Activated CD4-positive, alpha-beta T cell treated with anti-CD3 and anti-CD28 coated beads, Interleukin-2, amount 10 ng/mL, durations not matched to agents 24 days and 14 days (primary cell): ENCODE measurements at regions not wholly inside any gene's neighbourhood (a gene's known extent, or its start where the extent isn't known, plus 50 kb on each side); places are given as distances from the start of the nearest gene placed in this dataset.
"Not testable (repeated sequence)": the region's sequence is repeated elsewhere in the genome, so short reads cannot be mapped to it uniquely, and the experiment has no call there.

Experiments used
- DNase-seq: peaks from one replicate; pipeline ENCODE4 v3.0.0; 2022
- H3K27ac Mint-ChIP-seq: one replicate; pipeline ENCODE4 v1.8.0; 2022; ENCODE audit warnings: mild to moderate bottlenecking, mixed read lengths
- H3K27me3 Mint-ChIP-seq: one replicate; pipeline ENCODE4 v1.8.0; 2022; ENCODE audit warnings: mixed read lengths
- H3K36me3 Mint-ChIP-seq: one replicate; pipeline ENCODE4 v1.8.0; 2022; ENCODE audit warnings: low read depth, mild to moderate bottlenecking, mixed read lengths
- H3K4me1 Mint-ChIP-seq: one replicate; pipeline ENCODE4 v1.8.0; 2021; ENCODE audit warnings: mixed read lengths
- H3K4me3 Mint-ChIP-seq: one replicate; pipeline ENCODE4 v1.8.0; 2022; ENCODE audit warnings: mild to moderate bottlenecking, moderate library complexity, mixed read lengths
- H3K9me3 Mint-ChIP-seq: one replicate; pipeline ENCODE4 v1.8.0; 2021; ENCODE audit warnings: mixed read lengths
- intact Hi-C: fragments of 100-400 bp; cut with micrococcal nuclease; formaldehyde crosslinking; loops from one replicate; pipeline ENCODE4 v1.15.1; 2023

GRCh38 chr13:83162493-83162892 is 719.8 kb downstream of the SLITRK1 start:
- no peak for DNase-seq
- Mint-ChIP-seq H3K4me3 (no peak overlapping the region), H3K27me3 (no peaks in the 10 kb centered on the region), H3K36me3 (no peaks in the 10 kb centered on the region), H3K4me1 (no peaks in the 10 kb centered on the region), H3K27ac (no peak overlapping the region), H3K9me3 (no peaks in the 10 kb centered on the region)
- intact Hi-C loops, result no loop called here

- no peak overlapping the region for H3K4me3 Mint-ChIP-seq
- intact Hi-C loops, result no loop called here
- H3K4me1 Mint-ChIP-seq, result no peaks in the 10 kb centered on the region
- H3K36me3 Mint-ChIP-seq, result no peaks in the 10 kb centered on the region
- no peak overlapping the region for H3K27ac Mint-ChIP-seq
- H3K9me3 Mint-ChIP-seq, result no peaks in the 10 kb centered on the region
- DNase-seq, result no peak
- no peaks in the 10 kb centered on the region for H3K27me3 Mint-ChIP-seq
These were observed 728.4 kb downstream of the SLITRK1 start for GRCh38 chr13:83153848-83154247.

- DNase-seq, result no peak
- Mint-ChIP-seq H3K27me3 (no peaks in the 10 kb centered on the region), H3K36me3 (no peaks in the 10 kb centered on the region), H3K4me3 (no peak overlapping the region), H3K9me3 (no peaks in the 10 kb centered on the region), H3K27ac (no peak overlapping the region), H3K4me1 (no peaks in the 10 kb centered on the region)
- intact Hi-C loops, result no loop called here
These were observed 731.0 kb downstream of the SLITRK1 start for GRCh38 chr13:83151308-83151660.

GRCh38 chr13:83150616-83151307 is 731.5 kb downstream of the SLITRK1 start:
- intact Hi-C loops, result no loop called here
- no peaks in the 10 kb centered on the region for H3K27me3 Mint-ChIP-seq
- H3K4me3 Mint-ChIP-seq, result no peak overlapping the region
- H3K9me3 Mint-ChIP-seq, result no peaks in the 10 kb centered on the region
- DNase-seq, result no peak
- no peak overlapping the region for H3K27ac Mint-ChIP-seq
- H3K4me1 Mint-ChIP-seq, result no peaks in the 10 kb centered on the region
- no peaks in the 10 kb centered on the region for H3K36me3 Mint-ChIP-seq

- H3K4me1 Mint-ChIP-seq, result no peaks in the 10 kb centered on the region
- no peaks in the 10 kb centered on the region for H3K9me3 Mint-ChIP-seq
- no peaks in the 10 kb centered on the region for H3K27me3 Mint-ChIP-seq
- no peak overlapping the region for H3K4me3 Mint-ChIP-seq
- no peaks in the 10 kb centered on the region for H3K36me3 Mint-ChIP-seq
- DNase-seq, result no peak
- intact Hi-C loops, result no loop called here
- no peak overlapping the region for H3K27ac Mint-ChIP-seq
These were observed 745.6 kb downstream of the SLITRK1 start for GRCh38 chr13:83136660-83137059.

GRCh38 chr13:83125791-83126190 is 756.5 kb downstream of the SLITRK1 start:
- DNase-seq, result no peak
- Mint-ChIP-seq H3K27me3 (no peaks in the 10 kb centered on the region), H3K4me1 (no peaks in the 10 kb centered on the region), H3K9me3 (peaks cover 9% of the 10 kb centered on the region), H3K27ac (no peak overlapping the region), H3K4me3 (no peak overlapping the region), H3K36me3 (no peaks in the 10 kb centered on the region)
- intact Hi-C loops, result no loop called here

- DNase-seq, result no peak
- intact Hi-C loops, result no loop called here
- no peak overlapping the region for H3K27ac Mint-ChIP-seq
- H3K27me3 Mint-ChIP-seq, result no peaks in the 10 kb centered on the region
- H3K4me1 Mint-ChIP-seq, result no peaks in the 10 kb centered on the region
- no peaks in the 10 kb centered on the region for H3K36me3 Mint-ChIP-seq
- peaks cover 9% of the 10 kb centered on the region for H3K9me3 Mint-ChIP-seq
- H3K4me3 Mint-ChIP-seq, result no peak overlapping the region
These were observed 760.4 kb downstream of the SLITRK1 start for GRCh38 chr13:83121896-83122295.

GRCh38 chr13:83117046-83117445 is 765.2 kb downstream of the SLITRK1 start:
- Mint-ChIP-seq H3K4me1 (no peaks in the 10 kb centered on the region), H3K4me3 (no peak overlapping the region), H3K9me3 (peaks cover 4% of the 10 kb centered on the region), H3K27ac (no peak overlapping the region), H3K36me3 (no peaks in the 10 kb centered on the region), H3K27me3 (no peaks in the 10 kb centered on the region)
- intact Hi-C loops, result no loop called here
- no peak for DNase-seq

GRCh38 chr13:83101574-83102247 is 780.6 kb downstream of the SLITRK1 start:
- intact Hi-C loops, H3K4me3 Mint-ChIP-seq, DNase-seq, H3K27me3 Mint-ChIP-seq, H3K27ac Mint-ChIP-seq, H3K4me1 Mint-ChIP-seq, H3K36me3 Mint-ChIP-seq, H3K9me3 Mint-ChIP-seq: not testable (repeated sequence)

- no peak overlapping the region for H3K27ac Mint-ChIP-seq
- peaks cover 4% of the 10 kb centered on the region for H3K9me3 Mint-ChIP-seq
- H3K27me3 Mint-ChIP-seq, result no peaks in the 10 kb centered on the region
- intact Hi-C loops, result no loop called here
- no peak overlapping the region for H3K4me3 Mint-ChIP-seq
- DNase-seq, result no peak
- no peaks in the 10 kb centered on the region for H3K4me1 Mint-ChIP-seq
- H3K36me3 Mint-ChIP-seq, result no peaks in the 10 kb centered on the region
These were observed 782.0 kb downstream of the SLITRK1 start for GRCh38 chr13:83100237-83100636.

- Mint-ChIP-seq H3K4me1 (no peaks in the 10 kb centered on the region), H3K4me3 (no peak overlapping the region), H3K9me3 (peaks cover 6% of the 10 kb centered on the region), H3K27me3 (no peaks in the 10 kb centered on the region), H3K27ac (no peak overlapping the region), H3K36me3 (no peaks in the 10 kb centered on the region)
- no peak for DNase-seq
- intact Hi-C loops, result no loop called here
These were observed 793.4 kb downstream of the SLITRK1 start for GRCh38 chr13:83088858-83089257.

- intact Hi-C loops, result no loop called here
- no peaks in the 10 kb centered on the region for H3K36me3 Mint-ChIP-seq
- DNase-seq, result no peak
- H3K4me3 Mint-ChIP-seq, result no peak overlapping the region
- H3K27me3 Mint-ChIP-seq, result no peaks in the 10 kb centered on the region
- H3K9me3 Mint-ChIP-seq, result peaks cover 6% of the 10 kb centered on the region
- H3K4me1 Mint-ChIP-seq, result no peaks in the 10 kb centered on the region
- no peak overlapping the region for H3K27ac Mint-ChIP-seq
These were observed 795.3 kb downstream of the SLITRK1 start for GRCh38 chr13:83086948-83087347.

GRCh38 chr13:83086088-83086487 is 796.2 kb downstream of the SLITRK1 start:
- intact Hi-C loops, result no loop called here
- Mint-ChIP-seq H3K9me3 (peaks cover 6% of the 10 kb centered on the region), H3K27me3 (no peaks in the 10 kb centered on the region), H3K4me1 (no peaks in the 10 kb centered on the region), H3K27ac (no peak overlapping the region), H3K36me3 (no peaks in the 10 kb centered on the region), H3K4me3 (no peak overlapping the region)
- DNase-seq, result no peak

- H3K4me1 Mint-ChIP-seq, result no peaks in the 10 kb centered on the region
- no peak overlapping the region for H3K27ac Mint-ChIP-seq
- no peaks in the 10 kb centered on the region for H3K36me3 Mint-ChIP-seq
These were observed 796.9 kb downstream of the SLITRK1 start for GRCh38 chr13:83085186-83085900.

More at GRCh38 chr13:83085186-83085900, 796.9 kb downstream of the SLITRK1 start:
- Mint-ChIP-seq H3K4me3 (no peak overlapping the region), H3K27me3 (no peaks in the 10 kb centered on the region), H3K9me3 (peaks cover 6% of the 10 kb centered on the region)
- intact Hi-C loops, result no loop called here
- no peak for DNase-seq
